GM18867 (cell line): ENCODE measurements at regions not wholly inside any gene's neighbourhood (a gene's known extent, or its start where the extent isn't known, plus 50 kb on each side); places are given as distances from the start of the nearest gene placed in this dataset.

ENCODE experiments used
- ATAC-seq: cut with Tn5 transposase; IDR thresholded peaks from one replicate; pipeline ENCODE4 v1.9.1; 2021; ENCODE audit warnings: mild to moderate bottlenecking, moderate library complexity; ENCODE audit not compliant: unreplicated experiment

GRCh38 chr2:60297296-60298005 is 256.0 kb downstream of the BCL11A start:
- no peak for ATAC-seq

- no peak for ATAC-seq
These were observed 257.1 kb downstream of the BCL11A start for GRCh38 chr2:60296219-60296955.

GRCh38 chr2:60295636-60295962 is 257.9 kb downstream of the BCL11A start:
- ATAC-seq: no peak

- ATAC-seq: no peak
These were observed 258.4 kb downstream of the BCL11A start for GRCh38 chr2:60294901-60295635.

GRCh38 chr2:60292242-60292641 is 261.2 kb downstream of the BCL11A start:
- peak; percentile 55 for ATAC-seq

DNA sequence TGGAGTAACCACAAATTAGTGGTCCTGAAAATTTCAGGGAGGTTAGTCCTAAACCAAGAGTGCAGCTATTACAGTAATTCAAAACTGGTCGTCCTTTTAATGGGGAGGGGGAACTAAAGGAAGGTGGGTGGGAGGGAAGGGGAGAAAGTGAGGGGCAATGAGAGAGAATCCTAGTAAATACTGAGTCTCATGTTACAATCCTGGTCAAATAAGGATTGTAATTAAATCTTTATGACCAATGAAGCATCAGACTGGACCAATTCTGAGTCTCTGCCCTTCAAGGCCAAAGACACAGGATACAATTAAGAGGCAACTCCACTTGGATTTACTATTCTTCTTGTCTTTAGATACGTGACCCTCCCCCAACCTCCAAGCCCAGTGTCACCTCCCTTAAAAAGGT is 262.9 kb downstream of the BCL11A start:
- ATAC-seq: no peak

DNA sequence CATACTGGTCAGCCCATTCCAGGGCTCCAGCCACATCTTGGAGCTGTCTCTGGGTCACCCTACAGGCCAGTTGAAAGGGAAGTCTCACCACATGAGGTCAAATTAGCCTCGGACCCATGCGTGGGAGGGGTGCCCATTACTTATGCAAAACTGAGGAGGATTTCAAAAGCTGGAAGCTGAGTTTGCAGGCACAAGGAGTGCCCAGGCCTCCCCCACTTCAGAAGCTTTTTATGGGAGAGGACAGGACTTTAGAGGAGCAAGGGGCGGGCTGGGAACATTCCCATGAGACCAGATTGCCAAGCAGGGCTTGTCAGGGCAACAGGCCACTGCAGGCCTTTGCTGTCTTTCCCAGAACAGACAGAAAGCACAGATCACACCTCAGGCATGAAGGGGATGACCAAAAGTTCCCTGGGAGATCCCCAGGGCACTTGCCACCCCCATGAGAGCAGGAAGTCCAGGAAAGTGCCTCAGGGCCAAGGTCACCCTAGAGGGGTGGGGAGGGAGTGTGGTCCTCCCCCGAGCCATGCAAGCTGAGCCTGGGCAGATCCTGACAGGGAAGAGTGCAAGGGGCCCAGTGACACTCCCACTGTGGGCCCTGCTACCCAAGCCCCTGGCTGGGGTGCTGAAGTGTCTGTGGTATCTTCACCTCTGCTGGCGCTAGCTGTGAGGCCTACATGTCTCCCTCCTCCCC is 267.7 kb downstream of the BCL11A start:
- no peak for ATAC-seq

- ATAC-seq: no peak
These were observed 269.8 kb downstream of the BCL11A start for GRCh38 chr2:60283626-60284025.

GRCh38 chr2:60282886-60283285 is 270.6 kb downstream of the BCL11A start:
- ATAC-seq: no peak

DNA sequence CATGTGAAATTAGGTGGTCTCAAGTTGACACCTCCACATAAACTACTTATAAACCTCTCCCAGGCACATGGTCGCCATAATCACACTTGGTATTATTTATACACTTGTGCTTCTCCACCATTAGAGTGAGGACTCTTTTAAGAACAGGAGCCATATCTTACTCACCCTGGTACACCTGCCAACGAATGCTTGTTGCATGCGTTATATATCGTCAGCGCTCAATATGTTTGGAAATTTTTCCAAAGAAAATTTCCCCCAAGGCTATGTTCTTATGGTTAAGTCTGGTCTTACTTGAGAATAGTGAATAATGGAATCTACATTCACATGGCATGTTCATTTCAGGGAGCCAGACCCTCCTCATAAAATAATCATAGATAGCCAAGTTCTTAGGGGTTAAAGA is 271.7 kb downstream of the BCL11A start:
- ATAC-seq: no peak

GRCh38 chr2:60280238-60280637 is 273.2 kb downstream of the BCL11A start:
- ATAC-seq: no peak

DNA sequence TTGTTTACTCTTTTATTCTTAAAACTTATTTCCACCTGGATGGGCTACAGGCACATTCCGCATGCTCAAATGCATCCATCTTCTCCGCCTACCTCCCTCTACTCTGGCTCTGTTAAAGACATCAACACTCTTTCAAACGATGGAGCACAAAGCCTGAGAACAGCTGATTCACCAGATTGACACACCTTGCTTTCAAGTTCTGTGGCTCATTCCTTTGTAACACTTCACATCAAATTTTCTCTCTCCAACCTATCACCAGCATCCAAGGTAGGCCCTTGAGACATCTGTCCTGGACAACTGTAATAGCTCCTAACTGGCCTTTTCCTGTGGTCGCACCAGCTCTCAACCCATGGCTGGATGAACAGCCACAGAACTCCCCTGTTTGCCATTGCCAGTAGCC is 274.5 kb downstream of the BCL11A start:
- no peak for ATAC-seq

DNA sequence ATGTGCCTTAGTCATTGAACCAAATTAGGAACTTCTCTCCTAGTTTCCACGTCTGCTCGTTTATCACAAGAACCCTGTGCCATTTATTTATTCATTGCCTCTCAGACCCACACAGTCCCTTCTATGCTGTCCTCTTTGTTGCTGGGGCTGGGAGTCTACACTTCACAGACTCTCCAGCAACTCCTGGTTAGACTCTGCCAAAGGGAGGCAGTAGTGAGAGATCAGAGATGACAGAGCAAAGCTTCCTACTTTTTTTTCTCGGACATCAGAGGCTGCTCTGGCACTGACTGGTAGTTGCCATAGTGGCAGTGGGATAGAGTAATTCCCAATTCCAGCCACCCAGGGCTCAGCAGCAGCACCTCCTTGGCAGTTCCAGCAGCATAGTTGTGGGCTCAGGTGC is 277.5 kb downstream of the BCL11A start:
- no peak for ATAC-seq

GRCh38 chr2:60273836-60274235 is 279.6 kb downstream of the BCL11A start:
- no peak for ATAC-seq

DNA sequence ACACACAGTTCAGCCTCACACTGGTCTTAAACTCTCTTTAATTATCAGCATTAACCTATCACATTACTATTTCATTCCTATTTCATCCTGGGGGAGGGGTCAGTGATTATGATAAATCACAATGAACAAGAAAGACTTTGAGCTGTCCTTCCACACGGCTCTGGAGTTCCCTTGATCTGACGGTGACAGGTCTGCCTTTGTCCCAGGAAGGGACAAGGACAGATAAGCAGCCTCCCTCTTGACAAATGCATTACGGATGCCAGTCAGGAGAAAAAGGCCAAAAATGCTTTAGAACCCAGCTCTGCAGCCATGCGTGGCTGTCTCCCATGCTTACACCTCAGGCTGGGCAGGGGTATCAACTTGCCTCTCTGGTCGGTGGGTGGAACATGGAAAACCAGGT is 281.7 kb downstream of the BCL11A start:
- ATAC-seq: no peak

DNA sequence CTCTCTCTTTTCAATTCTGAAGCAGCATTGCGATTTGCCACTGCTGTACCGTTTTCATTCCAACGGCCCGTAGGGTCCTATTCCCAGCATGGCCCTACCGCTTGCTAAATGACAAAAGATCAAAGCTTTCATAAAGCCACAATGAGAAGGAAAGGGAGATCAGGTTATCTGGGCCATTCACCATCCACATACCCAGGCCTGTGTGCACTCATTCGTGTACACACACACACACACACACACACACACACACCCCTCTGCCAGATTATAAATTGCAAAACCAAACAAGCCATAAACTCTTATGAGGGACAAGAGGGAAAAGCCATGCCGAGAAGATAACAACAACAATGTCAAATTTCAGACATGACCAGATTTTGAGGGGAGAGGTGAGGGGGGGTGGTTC is 282.3 kb downstream of the BCL11A start:
- no peak for ATAC-seq

DNA sequence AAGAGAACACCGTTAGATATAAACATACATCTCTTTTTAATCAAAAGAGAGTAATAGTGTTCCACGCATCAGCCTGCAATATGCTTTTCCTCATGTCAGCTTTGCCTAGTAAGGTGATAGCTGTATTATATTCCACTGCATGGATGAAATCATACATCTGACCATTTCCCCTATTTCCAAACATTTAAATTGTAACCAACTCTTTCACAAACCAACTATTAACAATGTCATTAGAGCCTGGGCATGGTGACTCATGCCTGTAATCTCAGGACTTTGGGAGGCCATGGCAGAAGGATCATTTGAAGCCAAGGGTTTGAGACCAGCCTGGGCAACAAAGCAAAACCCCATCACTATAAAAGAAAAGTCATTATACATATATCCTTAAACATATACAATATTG is 284.8 kb downstream of the BCL11A start:
- no peak for ATAC-seq

GRCh38 chr2:60268032-60268431 is 285.4 kb downstream of the BCL11A start:
- ATAC-seq: no peak

DNA sequence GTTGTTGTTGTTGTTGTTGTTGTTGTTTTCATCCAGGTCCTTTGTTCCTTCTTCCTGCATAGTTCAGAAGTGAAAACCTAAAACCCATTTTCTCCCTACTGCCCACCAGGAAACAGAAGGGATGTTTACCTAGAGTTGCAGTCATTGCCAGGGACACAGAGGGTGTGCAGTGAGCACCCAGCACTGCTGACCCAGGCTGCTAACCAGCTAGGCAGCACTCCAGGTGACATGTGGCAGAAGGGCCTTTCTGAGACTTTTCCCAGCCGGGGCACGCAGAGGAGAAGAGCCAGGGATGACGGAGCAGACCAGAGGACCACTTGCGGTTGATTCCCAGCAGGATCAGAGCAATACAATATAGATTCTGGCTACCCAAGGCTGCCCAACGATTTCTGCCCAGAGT is 286.3 kb downstream of the BCL11A start:
- no peak for ATAC-seq

- ATAC-seq: no peak
These were observed 291.3 kb downstream of the BCL11A start for GRCh38 chr2:60262178-60262577.

DNA sequence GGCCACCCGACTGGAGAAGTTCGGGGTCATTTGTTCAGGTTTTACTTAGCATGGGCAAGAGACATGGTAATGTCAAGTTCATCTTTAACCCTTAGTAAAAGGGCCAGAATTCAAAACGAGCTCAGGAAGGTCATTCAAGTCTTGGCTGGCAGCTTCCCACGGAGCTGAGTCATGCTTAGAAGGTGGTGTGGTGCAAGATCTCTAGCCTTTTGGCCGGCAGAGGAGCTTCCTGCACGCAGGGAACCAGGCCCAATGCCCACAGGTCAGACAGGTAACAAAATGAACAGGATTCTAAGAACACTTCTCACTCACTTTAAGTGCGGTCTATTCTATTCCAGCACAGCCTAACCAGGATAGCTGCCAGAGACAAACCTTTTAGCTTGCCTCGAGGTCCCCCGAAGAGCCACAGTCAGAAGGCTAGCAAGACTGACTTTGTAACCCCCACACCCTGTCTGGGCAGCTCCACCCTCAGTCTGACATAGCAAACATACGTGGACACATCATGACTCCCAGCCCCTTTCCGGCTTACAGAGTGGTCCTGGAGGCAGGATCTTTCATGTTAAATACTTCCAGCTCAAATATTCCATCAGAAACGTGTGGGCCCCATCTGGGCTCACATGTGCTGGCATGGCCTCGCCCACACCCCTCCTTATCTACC is 292.7 kb downstream of the BCL11A start:
- ATAC-seq: no peak
